Stimulated activated naive CD4-positive, alpha-beta T cell treated with Interleukin-2 at 50 U/mL for 16 hours (primary cell): ENCODE measurements at regions not wholly inside any gene's neighbourhood (a gene's known extent, or its start where the extent isn't known, plus 50 kb on each side); places are given as distances from the start of the nearest gene placed in this dataset.

ENCODE experiments used
- DNase-seq: peaks from one replicate; lab custom pipeline; 2025; lab: John Stamatoyannopoulos, UW

DNA sequence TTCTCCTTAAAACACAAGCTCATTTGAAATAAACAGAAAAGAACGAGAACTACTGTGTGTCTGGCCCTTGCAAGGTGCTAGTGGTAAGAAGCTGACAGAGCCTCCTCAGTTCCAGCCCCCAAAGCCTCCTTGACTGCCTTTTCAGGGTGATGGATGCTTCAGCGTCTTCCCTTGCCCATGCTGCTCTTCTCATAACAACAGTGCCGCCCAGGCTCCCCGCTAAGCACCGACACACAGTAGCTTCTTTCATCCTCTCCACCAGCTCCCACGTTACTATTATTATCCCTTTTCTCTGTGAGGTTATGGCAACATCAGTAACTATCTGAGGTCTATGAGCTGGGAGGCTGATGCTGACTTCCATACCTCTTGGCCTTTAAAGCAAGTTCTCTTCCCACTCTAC is 418.6 kb downstream of the TSN start:
- DNase-seq, result no peak

DNA sequence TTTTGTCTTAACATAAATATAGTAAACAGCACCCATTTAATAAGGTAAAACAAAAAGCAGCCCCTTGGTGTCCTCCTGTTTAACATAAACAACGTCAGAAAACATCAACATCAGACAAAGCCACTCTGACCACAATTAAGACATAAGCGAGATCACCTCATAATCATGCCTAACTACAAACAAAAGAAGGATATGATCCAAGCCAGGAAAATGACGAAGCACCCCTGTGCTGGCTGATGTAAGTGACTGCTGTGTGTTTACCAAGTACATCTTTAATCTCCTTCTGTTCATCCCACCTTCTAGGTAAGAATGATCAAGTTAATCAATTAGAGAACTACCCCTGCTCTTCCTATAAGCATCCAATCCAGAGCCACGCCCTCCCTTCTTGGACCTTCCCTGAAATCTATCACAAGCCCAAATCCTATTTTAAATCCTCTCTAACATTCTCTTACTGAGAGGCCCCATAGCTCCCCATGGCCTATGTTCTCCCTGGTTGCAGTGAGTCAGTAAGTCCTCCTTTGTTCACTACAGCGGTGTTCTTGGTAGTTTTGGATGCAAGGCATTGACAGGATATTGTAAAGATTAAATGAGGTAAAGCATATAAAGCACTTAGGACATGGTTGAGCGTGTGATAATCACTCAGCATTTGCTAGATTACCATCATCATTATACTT is 424.2 kb downstream of the TSN start:
- DNase-seq, result no peak

DNA sequence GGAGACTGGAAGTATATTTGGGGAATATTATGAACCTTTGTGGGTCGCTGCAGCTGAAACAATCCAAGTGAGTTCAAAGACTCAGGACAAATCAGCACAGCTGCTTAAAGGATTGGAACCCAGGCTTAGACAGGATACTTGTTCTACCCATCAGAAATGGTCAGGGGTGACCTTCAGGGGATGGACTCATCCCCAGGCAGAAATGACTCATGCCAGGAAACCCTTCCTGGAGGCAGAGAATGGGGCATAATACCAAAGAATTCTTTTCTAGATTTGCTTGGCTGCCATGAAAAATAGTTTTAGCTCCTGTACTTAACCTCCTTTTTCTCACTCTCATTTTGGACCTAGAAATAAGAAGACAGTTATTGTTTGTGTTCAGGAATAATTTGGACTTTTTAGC is 425.5 kb downstream of the TSN start:
- DNase-seq, result no peak

DNA sequence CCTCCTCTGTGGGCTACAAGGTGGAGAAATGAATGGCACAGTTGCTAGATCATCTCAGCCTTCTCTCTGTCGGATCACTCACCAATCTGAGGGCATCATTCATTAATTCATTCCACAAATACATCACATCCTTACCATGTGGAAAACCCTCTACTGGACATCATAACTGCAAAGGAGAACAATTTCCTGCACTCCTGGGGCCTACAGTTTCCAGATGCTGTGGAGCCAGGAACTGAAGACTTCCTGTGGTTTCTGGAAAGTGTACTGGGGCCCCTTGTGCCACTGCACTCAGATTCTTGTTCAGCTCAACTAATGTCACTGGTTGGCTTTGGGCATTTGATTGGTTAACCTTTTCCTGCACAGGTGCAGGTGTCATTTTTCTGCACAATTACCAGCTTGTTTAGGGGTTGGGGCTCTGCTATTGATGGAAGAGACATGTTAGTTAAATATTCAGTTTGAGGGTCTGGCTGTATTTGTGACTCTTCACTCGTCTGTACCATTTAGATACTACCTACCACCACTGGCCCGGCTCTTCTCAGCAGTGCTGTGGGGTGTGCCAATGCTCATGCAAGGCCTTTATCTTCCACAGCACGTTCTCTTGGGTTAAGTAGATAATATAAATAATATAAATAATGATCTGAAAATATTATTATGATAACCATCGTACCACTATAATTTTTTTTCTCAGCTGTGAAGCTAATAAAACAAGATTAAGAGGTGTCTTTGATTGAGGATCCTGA is 427.3 kb downstream of the TSN start:
- no peak for DNase-seq

DNA sequence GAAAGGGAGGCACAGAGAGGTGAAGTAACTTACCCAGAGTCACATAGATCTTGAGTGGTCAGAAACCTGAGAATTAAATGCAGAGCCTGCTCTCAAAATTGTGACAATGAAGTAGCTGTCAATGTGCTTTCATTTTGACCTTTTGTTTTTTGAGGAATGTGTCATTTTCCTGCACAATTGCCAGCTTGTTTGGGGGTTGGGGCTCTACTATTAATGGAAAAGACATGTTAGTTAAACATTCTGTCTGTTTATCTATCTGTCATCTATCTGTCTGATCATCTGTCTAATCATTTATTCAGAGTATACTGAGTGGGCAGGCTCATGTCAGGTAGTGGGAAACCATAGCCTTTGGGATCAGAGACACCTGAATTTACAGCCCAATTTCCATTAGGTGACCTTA is 428.4 kb downstream of the TSN start:
- DNase-seq, result no peak

DNA sequence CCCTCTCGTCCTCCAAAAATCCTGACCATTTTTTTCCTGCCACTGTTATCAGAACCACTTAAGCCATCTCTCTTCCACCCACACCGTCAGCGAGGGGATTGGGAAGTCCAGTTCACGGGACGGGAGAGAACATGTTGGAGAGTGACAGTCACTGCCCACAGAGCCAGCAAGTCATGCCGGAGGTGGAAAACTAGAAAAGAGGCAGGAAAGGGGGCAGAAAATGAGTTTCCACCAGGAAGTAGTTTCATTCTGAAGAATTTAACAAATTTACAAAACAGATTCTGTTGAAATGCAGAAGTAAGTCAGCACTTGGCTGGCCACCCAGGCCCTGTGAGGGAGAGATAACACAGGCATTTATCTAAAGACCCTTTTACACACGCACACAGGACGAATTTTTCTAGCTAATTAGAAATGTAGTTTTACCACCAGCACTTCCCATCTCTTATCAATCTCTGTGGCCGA is 431.3 kb downstream of the TSN start:
- DNase-seq, result no peak

DNA sequence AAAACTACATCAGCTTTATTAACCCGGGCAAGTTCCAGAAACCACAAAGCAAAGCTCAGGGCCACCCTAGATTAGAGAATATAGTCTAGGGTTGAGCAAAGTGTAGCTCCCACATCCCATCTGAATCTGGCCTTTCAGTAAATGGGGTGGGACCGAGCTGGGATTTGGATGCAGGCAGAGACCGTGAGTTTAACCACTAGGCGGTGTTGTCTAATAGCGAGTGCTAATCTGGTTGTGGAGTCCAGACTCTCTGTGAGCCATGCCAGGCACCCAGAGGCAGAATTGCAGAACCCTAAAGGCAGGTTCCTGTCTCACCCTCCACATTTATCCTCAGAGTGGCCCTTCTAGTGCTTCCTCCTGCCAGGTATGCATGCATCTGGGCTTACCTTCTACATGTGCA is 435.9 kb downstream of the TSN start:
- DNase-seq, result no peak

DNA sequence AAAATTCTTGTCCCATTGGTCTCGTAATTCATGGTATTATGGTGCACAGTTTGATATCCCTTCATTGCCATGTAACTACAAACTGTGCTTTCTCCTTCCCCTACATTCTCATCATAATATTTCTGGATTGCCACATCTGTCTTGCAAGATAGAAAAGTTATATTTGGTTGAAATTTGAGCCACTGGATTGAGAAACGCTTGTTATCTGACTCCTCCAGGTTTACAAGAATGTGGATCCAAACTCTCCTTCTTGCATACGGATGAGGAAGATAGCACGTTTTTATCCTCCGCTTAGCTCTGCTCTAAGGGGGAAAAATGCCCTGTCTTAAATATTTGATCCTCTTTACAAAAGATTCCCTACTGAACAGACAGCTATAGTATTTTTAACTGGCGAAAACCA is 438.2 kb downstream of the TSN start:
- DNase-seq, result no peak

DNA sequence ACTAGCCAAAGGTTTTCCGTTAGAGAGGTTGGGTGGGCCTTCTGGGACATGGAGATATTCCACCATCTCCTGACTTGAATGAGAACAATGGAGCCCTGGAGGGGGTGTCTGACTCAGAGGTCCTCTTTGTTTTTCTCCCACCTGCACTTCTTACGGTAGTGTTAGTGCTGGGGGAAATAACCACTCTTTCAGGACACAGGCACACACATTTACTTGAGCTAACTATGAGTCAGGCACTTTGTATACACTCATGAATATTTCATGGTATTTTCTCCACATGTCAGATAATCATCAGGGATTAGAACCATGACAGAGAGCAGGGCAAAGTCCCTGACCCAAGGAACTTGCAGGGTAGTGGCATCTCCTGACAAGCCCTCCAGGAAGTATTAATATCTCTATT is 439.1 kb downstream of the TSN start:
- no peak for DNase-seq

DNA sequence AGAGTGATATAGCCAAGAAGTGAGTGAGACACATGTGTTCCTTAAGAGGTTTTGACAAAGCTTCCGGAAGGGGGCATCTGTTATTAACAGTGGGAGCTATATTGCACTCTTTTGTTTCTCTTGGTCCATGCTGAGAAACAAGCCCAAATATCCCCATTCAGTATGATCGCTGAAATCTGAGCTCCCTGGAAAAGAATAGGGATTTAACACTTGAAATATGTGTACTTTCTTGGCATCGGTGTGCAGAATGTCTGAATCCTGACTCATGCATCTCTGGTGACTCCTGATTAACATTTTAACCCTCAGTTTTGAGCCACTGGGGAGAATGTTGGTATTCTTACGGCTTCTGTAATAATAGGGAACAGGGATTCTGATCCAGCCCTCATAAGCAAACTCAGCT is 448.1 kb downstream of the TSN start:
- no peak for DNase-seq

DNA sequence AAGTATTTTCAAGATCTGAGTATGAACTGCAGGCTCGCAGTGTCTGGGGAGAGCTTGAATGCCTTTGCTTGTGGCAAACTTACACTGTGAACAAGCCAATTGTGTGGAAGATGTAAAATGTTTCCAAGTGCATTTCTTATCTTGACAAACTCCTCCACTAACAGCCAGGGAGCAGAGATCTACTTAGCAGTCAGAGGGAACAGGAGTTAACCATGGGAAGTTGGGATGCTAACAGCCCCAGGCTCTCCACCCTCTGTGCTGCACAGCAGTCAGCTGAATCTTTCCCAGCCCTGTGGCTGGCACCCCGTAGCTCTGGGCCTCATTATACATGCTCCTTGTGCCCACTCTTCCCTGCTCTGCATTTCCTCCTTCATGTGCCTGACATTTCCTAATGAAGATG is 450.2 kb downstream of the TSN start:
- DNase-seq, result no peak

DNA sequence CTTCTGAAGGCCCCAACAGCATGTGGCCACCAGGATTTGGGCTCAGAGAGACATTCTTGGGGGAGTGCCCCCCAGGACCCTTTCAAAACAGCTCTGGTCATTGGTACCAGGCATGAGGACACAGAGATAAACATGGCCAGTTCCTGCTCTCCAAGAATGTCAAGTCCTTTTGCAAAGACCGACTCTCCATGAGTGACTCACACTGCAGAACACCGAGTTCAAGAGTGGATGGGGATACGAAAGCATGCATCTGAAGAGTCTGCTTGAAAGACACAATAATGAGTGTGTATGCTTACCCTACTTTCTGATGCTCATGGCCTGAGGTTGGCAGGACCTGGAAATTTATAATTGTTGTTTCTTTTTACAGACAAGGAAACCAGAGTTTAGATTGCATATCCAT is 450.6 kb downstream of the TSN start:
- DNase-seq, result no peak

DNA sequence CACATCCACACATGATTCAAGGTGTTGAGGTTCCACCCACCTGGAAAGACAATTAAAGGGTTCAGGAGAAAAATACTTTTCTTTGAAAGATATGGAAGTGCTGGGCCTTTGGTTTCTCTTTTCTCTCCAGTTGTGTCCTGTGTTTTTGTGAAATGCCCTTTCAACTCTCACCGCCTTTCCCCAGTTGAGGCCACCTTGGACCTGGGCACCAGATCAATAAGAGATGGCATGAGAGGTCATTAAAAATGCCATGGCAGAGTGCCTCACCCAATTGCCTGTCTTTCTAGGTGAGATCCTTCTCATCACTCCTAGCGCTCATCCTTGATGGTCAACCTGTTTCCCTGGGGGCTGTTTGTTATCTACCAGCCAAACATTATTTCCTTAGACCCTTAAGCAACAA is 453.9 kb downstream of the TSN start:
- DNase-seq, result no peak

DNA sequence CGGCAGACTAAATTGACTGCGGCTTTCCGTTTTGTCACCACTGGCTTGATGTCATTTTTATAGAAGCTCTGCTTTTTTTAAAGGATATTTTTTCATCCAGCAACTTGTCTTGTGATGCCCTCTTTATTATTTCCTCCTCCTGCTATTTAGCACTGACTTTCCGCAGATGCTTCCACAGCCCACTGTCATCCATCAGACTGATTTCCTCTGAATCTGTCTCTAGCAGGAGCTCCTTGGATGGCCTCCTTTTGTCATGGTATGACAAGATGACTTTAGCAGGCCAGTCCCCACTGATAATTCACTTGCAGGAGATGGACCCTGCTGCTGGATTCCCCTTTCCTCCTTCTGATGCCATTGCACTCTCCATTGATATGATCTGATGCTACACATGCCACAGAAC is 454.6 kb downstream of the TSN start:
- no peak for DNase-seq

DNA sequence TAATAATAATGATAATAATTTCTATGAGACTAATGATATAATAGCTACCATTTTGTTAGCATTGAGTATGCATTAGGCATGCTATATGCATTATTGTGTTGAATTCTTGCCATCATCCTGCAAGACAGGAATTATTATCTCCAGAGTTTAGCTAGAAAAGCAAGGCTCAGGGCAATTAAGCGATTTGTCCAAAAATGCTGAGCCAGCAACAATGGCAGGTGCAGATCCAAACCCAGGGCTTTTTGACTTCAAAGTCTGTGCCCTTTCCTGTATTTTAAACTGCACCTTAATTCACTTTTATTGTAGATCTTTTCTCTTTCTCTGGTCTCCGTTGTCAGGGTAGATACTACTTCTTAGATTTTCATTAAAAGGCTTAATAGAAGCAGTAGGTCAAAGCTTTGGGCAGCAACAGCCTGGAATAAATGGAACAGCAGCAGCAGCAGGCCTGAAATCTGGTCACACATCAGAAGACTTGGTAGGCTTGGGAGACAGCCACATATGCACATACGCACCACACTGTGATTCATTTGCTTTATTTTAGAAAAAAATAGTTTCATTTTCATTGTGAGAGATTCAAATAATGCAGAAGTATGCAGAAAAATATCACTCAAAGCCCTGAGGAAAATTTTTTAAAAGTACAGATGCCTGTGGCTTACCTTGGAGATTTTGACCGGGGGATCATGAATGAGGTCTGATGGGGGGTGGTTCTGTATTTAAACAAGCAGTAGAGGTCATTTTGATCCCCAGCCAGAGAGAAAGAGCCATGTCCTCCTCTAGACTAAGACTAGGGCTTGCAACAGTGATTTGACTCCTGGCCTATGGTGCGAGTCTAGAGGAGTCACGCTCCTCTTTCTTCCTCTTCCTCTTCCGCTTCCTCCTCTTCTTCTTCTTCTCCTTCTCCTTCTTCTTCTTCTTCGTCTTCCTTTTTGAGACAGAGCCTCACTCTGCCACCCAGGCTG is 455.7 kb downstream of the TSN start:
- DNase-seq, result no peak

DNA sequence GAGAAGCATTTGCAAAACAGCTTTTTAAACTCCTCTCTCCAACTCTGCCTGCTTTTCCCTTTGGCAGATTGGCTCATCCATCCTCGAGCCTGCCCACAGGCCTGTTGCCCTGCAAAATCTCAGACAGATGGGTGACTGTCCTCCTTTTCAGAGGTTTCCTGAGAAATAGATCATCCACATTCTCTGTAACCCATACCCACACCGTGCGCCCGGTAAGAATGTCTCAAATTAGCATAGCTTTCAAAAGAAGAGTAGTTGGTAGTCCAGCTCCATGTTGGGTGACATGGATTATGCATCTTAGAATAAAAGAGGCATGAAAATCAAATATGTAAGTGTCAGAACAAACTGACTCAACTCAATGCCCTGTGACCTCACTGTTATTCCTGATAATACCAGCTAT is 457.9 kb downstream of the TSN start:
- no peak for DNase-seq

DNA sequence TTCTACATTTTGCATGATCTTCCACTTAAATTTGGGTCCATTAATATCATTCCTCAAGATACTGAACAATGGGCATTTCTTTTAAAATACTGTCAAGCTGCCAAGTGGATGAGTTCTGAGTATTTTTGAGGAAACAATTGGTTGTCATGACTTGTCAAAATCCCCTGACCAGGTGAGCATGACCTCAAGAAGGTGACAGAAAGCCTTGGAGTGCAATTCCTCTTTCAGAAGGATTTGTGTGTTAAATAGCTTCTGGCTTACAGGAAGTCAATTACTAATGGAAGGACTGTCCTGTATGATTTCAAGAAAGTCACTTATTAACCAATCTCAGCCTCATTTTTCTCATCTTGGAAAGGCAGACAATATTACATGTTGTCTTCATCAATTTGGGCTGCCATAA is 460.6 kb downstream of the TSN start:
- no peak for DNase-seq

DNA sequence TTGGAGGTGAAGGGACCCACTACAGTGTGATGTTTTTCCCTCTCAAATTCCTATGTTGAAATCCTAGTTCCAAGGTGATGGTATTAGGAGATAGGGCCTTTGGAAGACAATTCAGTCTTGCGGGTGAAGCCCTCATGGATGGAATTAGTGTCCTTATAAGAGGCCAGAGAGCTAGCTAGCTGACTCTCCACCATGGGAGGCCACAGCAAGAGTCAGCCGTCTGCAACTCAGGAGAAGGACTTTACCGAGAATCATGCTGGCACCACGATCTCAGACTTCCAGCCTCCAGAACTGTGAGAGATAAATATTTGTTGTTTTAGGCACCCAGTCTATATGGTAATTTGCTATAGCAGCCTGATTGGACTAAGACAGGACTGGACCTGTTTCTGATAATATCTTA is 461.4 kb downstream of the TSN start:
- no peak for DNase-seq

DNA sequence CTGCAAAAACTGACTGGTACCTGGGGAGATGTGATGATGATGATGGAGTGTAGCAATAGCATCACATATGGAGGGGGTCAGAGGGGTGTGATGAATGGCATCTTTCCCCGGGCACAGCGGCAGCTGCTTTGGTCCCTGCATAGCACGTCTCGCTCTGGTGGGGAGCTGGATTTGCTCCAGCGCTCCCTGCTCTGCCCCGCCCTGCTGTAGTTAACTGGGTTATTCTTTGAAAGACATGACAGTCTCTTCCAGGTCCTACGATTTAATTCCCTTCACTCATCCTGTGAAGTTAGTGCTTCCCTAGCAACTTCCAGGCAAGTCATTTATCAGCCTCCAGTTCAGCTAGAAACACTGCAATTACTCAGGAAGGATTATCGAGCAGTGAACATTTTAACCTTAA is 463.1 kb downstream of the TSN start:
- DNase-seq, result no peak

DNA sequence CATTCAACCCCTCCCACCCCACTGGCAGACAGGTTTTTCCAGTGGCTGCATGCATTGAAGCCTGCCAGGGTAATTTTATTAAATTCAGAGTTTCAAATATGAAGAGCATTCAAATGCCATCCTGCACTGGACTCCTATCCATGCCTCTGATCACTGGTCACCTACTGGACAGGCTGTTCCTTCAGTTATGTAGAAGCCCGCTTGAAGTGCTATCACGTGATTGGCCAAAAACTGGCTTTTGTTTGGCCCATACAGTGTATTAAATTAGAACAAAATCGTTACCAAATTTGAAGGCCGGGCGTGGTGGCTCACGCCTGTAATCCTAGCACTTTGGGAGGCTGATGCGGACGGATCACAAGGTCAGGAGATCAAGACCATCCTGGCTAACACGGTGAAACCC is 464.1 kb downstream of the TSN start:
- DNase-seq, result no peak

DNA sequence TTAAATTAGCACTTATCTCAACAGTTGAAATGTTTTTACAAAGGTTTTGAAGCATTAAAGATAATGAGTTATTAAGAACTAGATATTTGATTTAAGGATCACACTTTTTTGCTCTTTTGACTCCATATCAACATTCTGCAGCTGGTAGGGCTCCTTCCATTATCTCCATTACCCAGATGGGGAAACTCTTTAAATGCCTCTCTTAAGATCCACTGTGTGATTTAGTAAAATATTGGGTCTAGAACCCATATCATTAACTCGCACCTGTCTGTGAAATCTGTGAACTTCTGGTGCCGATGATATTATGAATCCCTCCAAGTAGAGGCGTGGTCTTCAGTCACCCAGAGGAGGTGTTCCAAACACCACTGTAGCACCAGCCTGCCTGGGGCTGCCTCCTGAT is 466.2 kb downstream of the TSN start:
- no peak for DNase-seq

DNA sequence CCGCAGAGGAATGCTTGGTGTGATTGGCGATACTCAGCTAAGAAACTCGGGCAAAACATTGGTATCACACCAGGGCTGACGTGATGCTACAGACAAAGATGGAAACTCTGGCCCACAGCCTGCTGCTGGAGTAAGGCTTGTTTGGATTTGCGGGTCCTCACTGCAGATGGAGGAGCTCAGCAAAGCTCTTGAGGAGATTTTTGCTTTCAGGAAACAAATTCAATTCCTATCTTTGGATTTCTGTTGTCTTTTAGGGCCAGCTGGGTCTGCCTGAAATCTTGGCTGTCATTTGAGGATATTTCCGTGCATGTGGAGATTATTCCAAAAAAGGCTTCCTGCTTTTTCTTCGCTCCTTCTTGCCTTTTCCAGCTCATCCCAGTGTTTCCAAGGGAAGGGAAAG is 475.8 kb downstream of the TSN start:
- no peak for DNase-seq

DNA sequence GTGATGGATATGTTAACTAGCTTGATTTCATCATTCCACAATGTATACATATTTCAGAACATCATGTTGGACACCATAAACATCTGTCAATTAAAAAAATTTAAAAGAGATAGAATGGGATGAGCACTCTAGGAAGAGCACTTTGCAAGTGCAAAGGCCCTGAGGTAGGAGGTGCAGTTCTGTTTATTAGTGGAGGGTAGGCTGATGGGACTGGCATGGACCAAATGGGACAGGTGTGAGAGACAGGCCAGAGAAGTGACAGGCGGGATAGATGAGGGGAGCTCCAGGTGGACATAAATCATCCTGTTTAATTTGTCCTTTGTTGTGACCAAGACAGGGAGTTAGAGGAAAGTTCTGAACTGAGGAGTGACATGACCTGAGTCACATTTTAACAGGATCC is 477.9 kb downstream of the TSN start:
- DNase-seq, result no peak
